ENCODE measurements at regions not wholly inside any gene's neighbourhood (a gene's known extent, or its start where the extent isn't known, plus 50 kb on each side); places are given as distances from the start of the nearest gene placed in this dataset.

GRCh38 chr16:74215249-74215648 lies 81.4 kb upstream of the PSMD7 start:
- no peak for TF ChIP-seq CTCF (IDR thresholded peaks at IDR 0.05 in 8 of 11, conservative IDR thresholded peaks at IDR 0.05 in 3 of 11)
- TF ChIP-seq POLR2AphosphoS5 (IDR thresholded peaks at IDR 0.05), result no peak

Measured in spleen (tissue), 7 donors.